ENCODE measurements at regions not wholly inside any gene's neighbourhood (a gene's known extent, or its start where the extent isn't known, plus 50 kb on each side); places are given as distances from the start of the nearest gene placed in this dataset.
"Not testable (repeated sequence)": the region's sequence is repeated elsewhere in the genome, so short reads cannot be mapped to it uniquely, and the experiment has no call there.

- TF ChIP-seq CHD4 (IDR thresholded peaks at IDR 0.05; ENCODE audit: borderline replicate concordance); REST (IDR thresholded peaks at IDR 0.05): not testable (repeated sequence)
Observed at GRCh38 chr16:88139141-88139540, 187.9 kb downstream of the BANP start.
